HG03565 (cell line): ENCODE measurements at regions not wholly inside any gene's neighbourhood (a gene's known extent, or its start where the extent isn't known, plus 50 kb on each side); places are given as distances from the start of the nearest gene placed in this dataset.

Experiments used
- ATAC-seq: cut with Tn5 transposase; IDR thresholded peaks from one replicate; pipeline ENCODE4 v1.9.1; 2021; ENCODE audit warnings: mild to moderate bottlenecking, moderate library complexity; ENCODE audit not compliant: unreplicated experiment

GRCh38 chr20:24773751-24774201, 175.3 kb upstream of the CST7 start:
- ATAC-seq = peak; percentile 71

GRCh38 chr20:24775966-24776365, 173.1 kb upstream of the CST7 start:
- no peak for ATAC-seq

GRCh38 chr20:24776755-24777271, 172.3 kb upstream of the CST7 start:
- ATAC-seq = no peak

GRCh38 chr20:24777746-24778145, 171.3 kb upstream of the CST7 start:
- no peak for ATAC-seq

GRCh38 chr20:24778585-24779031, 170.5 kb upstream of the CST7 start:
- ATAC-seq = no peak

- no peak for ATAC-seq
Measured at GRCh38 chr20:24779131-24779530, 169.9 kb upstream of the CST7 start.

- no peak for ATAC-seq
Measured at GRCh38 chr20:24779946-24780345, 169.1 kb upstream of the CST7 start.

- no peak for ATAC-seq
Measured at GRCh38 chr20:24780674-24781417, 168.2 kb upstream of the CST7 start.

- ATAC-seq = no peak
Measured at GRCh38 chr20:24781418-24781980, 167.6 kb upstream of the CST7 start.

- no peak for ATAC-seq
Measured at GRCh38 chr20:24782301-24782700, 166.8 kb upstream of the CST7 start.

GRCh38 chr20:24782801-24783630, 166.1 kb upstream of the CST7 start:
- no peak for ATAC-seq

GRCh38 chr20:24783631-24784492, 165.2 kb upstream of the CST7 start:
- ATAC-seq = no peak

- ATAC-seq = no peak
Measured at GRCh38 chr20:24784607-24785006, 164.5 kb upstream of the CST7 start.

- no peak for ATAC-seq
Measured at GRCh38 chr20:24785141-24786110, 163.6 kb upstream of the CST7 start.

GRCh38 chr20:24786111-24786495, 163.0 kb upstream of the CST7 start:
- ATAC-seq = no peak

- ATAC-seq = no peak
Measured at GRCh38 chr20:24786646-24787045, 162.4 kb upstream of the CST7 start.

GRCh38 chr20:24787071-24787470, 162.0 kb upstream of the CST7 start:
- ATAC-seq = no peak

- no peak for ATAC-seq
Measured at GRCh38 chr20:24787621-24788020, 161.4 kb upstream of the CST7 start.

GRCh38 chr20:24789877-24790276, 159.2 kb upstream of the CST7 start:
- no peak for ATAC-seq
